ENCODE measurements at regions not wholly inside any gene's neighbourhood (a gene's known extent, or its start where the extent isn't known, plus 50 kb on each side); places are given as distances from the start of the nearest gene placed in this dataset.

- TF ChIP-seq CTCF (IDR thresholded peaks at IDR 0.05) = no peak
- TF ChIP-seq POLR2A (IDR thresholded peaks at IDR 0.05) = no peak
Observed at GRCh38 chr15:47492195-47492594, 225.1 kb upstream of the SEMA6D start.

All from thyroid gland (tissue), 4 donors.